Caco-2 (cell line): ENCODE measurements at regions not wholly inside any gene's neighbourhood (a gene's known extent, or its start where the extent isn't known, plus 50 kb on each side); places are given as distances from the start of the nearest gene placed in this dataset.

ENCODE experiments used
- BruUV-seq: library from RNA; stranded (reverse); fragments of 400-500 nt; replicated peaks from 2 replicates; lab custom pipeline; 2021; lab: Mats Ljungman, UMichigan
- CTCF ChIA-PET: fragments of 300-600 bp; sonication (Branson Sonifier 250); formaldehyde crosslinking; loops from one replicate; lab custom pipeline; 2022; ENCODE audit warnings: antibody characterized with exemption; lab: Charles Lee
- POLR2A ChIA-PET: fragments of 300-600 bp; sonication (Branson Sonifier 250); formaldehyde crosslinking; loops from one replicate; lab custom pipeline; 2022; ENCODE audit warnings: antibody characterized with exemption; lab: Charles Lee
- DNase-seq, 2 experiments: peaks; one replicate each; pipeline versions ENCODE4 v3.0.0 to v3.0.0-alpha.2; 2020 to 2022
- H3K27me3 ChIP-seq: replicated peaks from 2 replicates; pipeline ENCODE4 v1.6.0; 2011; ENCODE audit warnings: low read length; ENCODE audit not compliant: control insufficient read depth, insufficient read depth
- H3K36me3 ChIP-seq: 2 replicates; pipeline ENCODE4 v1.5.1; 2011; ENCODE audit warnings: low read length; ENCODE audit not compliant: control insufficient read depth, insufficient read depth
- H3K4me1 ChIP-seq: fragments of 250-450 bp; sonication (Bioruptor Pico); 2 replicates; pipeline ENCODE4 v1.5.1; 2020; ENCODE audit warnings: mild to moderate bottlenecking
- H3K4me3 ChIP-seq: 2 replicates; pipeline ENCODE4 v1.5.1; 2011; ENCODE audit warnings: low read depth, mild to moderate bottlenecking, control low read depth, low read length
- H3K9me3 ChIP-seq: fragments of 250-450 bp; sonication (Bioruptor Pico); 2 replicates; pipeline ENCODE4 v1.5.1; 2020; ENCODE audit warnings: mild to moderate bottlenecking, moderate library complexity
- H3K27ac Mint-ChIP-seq: one replicate; pipeline ENCODE4 v1.8.0; 2022; ENCODE audit warnings: mixed read lengths; ENCODE audit not compliant: unreplicated experiment
- H3K27me3 Mint-ChIP-seq: one replicate; pipeline ENCODE4 v1.8.0; 2022; ENCODE audit warnings: mixed read lengths; ENCODE audit not compliant: insufficient read depth, unreplicated experiment
- H3K36me3 Mint-ChIP-seq: one replicate; pipeline ENCODE4 v1.8.0; 2022; ENCODE audit warnings: mild to moderate bottlenecking, mixed read lengths; ENCODE audit not compliant: insufficient read depth, unreplicated experiment
- H3K4me1 Mint-ChIP-seq: one replicate; pipeline ENCODE4 v1.8.0; 2022; ENCODE audit warnings: low read depth, mixed read lengths; ENCODE audit not compliant: unreplicated experiment
- H3K4me3 Mint-ChIP-seq: one replicate; pipeline ENCODE4 v1.8.0; 2022; ENCODE audit warnings: mild to moderate bottlenecking, moderate library complexity, mixed read lengths; ENCODE audit not compliant: unreplicated experiment
- H3K9me3 Mint-ChIP-seq: one replicate; pipeline ENCODE4 v1.8.0; 2022; ENCODE audit warnings: mixed read lengths; ENCODE audit not compliant: unreplicated experiment
- intact Hi-C: fragments of 100-400 bp; cut with micrococcal nuclease; formaldehyde crosslinking; loops from one replicate; pipeline ENCODE4 v1.10.0; 2022; ENCODE audit not compliant: unreplicated experiment
- TF ChIP-seq, protein P1 (sequence below), 2 experiments: fragments of 200-600 bp in 1 of 2; IDR thresholded peaks; 1 replicate in 1 of 2; 2 replicates in 1 of 2; pipeline versions ENCODE4 v1.5.1 to v1.8.0; 2011 to 2022; ENCODE audit warnings: antibody characterized with exemption in 1 of 2, control low read depth in 1 of 2, inconsistent platforms in 1 of 2, low read depth in 1 of 2, low read length in 1 of 2, mild to moderate bottlenecking in 1 of 2, moderate library complexity in 1 of 2; ENCODE audit not compliant: insufficient read depth in 1 of 2, severe bottlenecking in 1 of 2, unreplicated experiment in 1 of 2

DNA sequence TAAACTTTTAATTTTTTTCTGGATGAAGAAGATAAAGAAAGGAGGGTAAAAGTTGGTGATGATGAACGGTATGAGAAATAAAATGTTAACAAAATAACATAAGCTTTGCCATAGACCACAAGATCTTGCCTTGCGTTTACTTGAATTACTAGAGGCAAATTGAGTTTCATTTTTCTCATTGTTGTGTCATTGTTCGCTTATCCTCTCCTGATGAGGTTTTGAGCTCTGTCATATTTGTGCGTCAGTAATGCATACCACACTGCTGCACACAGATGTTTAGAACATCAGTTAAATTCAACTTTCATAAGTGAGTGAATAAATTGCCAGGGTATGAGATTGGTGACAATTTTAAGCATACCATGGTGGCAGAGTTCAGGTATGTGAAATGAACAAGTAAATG lies 843.6 kb downstream of the SUCLG1 start:
- BruUV-seq: no TSS peak
- ChIA-PET POLR2A (no interaction called here), CTCF (no interaction called here)
- no peaks in the 10 kb centered on the region for H3K4me1 ChIP-seq
- peaks cover 5% of the 10 kb centered on the region for H3K27me3 Mint-ChIP-seq
- H3K4me3 Mint-ChIP-seq: no peak overlapping the region
- intact Hi-C loops: no loop called here
- H3K27ac Mint-ChIP-seq: no peak overlapping the region
- no peak for DNase-seq
- H3K9me3 ChIP-seq: no peaks in the 10 kb centered on the region
- TF ChIP-seq, protein P1, sequence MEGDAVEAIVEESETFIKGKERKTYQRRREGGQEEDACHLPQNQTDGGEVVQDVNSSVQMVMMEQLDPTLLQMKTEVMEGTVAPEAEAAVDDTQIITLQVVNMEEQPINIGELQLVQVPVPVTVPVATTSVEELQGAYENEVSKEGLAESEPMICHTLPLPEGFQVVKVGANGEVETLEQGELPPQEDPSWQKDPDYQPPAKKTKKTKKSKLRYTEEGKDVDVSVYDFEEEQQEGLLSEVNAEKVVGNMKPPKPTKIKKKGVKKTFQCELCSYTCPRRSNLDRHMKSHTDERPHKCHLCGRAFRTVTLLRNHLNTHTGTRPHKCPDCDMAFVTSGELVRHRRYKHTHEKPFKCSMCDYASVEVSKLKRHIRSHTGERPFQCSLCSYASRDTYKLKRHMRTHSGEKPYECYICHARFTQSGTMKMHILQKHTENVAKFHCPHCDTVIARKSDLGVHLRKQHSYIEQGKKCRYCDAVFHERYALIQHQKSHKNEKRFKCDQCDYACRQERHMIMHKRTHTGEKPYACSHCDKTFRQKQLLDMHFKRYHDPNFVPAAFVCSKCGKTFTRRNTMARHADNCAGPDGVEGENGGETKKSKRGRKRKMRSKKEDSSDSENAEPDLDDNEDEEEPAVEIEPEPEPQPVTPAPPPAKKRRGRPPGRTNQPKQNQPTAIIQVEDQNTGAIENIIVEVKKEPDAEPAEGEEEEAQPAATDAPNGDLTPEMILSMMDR (IDR thresholded peaks at IDR 0.05; ENCODE audit: insufficient read depth in 1 of 2, low read depth in 1 of 2, low read length in 1 of 2, severe bottlenecking in 1 of 2, unreplicated experiment in 1 of 2): no peak
- no peaks in the 10 kb centered on the region for H3K36me3 Mint-ChIP-seq
- no peaks in the 10 kb centered on the region for H3K9me3 Mint-ChIP-seq
- H3K27me3 ChIP-seq: no peaks in the 10 kb centered on the region
- H3K36me3 ChIP-seq: no peaks in the 10 kb centered on the region
- no peak overlapping the region for H3K4me3 ChIP-seq
- no peaks in the 10 kb centered on the region for H3K4me1 Mint-ChIP-seq

DNA sequence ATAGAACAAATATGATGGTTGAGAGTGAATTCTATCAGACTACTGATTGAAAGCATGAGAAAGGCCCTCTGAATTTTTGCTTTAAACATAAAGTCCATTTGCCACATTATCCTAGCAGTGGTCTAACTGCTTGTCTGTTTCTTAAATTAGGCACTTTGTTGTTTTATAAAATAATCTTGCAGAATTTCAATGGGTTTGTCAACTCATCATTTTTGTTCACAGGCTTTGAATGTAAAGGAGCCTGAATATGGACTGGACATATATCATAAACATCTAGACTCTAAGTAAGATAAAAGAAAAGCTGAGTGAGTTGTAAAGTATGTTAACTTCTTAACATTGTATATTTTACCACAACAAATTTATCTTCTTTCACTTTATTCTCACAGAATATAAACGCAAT lies 845.9 kb downstream of the SUCLG1 start:
- Mint-ChIP-seq H3K9me3 (no peaks in the 10 kb centered on the region), H3K36me3 (no peaks in the 10 kb centered on the region), H3K4me1 (no peaks in the 10 kb centered on the region), H3K27ac (no peak overlapping the region), H3K4me3 (no peak overlapping the region), H3K27me3 (peaks cover 5% of the 10 kb centered on the region)
- BruUV-seq: no TSS peak
- no peak for DNase-seq
- Histone ChIP-seq H3K4me1 (no peaks in the 10 kb centered on the region), H3K9me3 (no peaks in the 10 kb centered on the region), H3K4me3 (no peak overlapping the region), H3K27me3 (no peaks in the 10 kb centered on the region), H3K36me3 (no peaks in the 10 kb centered on the region)
- ChIA-PET CTCF (no interaction called here), POLR2A (no interaction called here)
- TF ChIP-seq, protein P1 (IDR thresholded peaks at IDR 0.05; ENCODE audit: insufficient read depth in 1 of 2, low read depth in 1 of 2, low read length in 1 of 2, severe bottlenecking in 1 of 2, unreplicated experiment in 1 of 2): no peak
- intact Hi-C loops: no loop called here

DNA sequence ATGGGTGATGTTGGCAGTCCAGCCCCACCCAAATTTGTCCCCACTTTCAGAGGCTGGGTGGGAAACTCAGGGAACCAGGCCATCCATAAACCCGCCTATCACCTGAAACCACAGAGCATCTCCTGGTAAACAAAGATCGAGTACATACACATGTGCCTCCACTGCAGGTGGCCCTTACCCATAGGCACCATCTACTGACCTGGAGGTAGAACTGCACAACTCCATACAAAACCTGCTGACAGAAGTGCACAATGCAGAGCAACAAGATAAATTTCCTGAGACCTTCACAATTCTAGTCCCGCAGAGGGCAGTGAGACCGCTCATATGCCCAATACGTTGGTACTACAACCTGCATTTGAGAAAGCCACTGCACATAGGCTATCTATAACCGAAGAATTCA lies 856.3 kb downstream of the SUCLG1 start:
- Mint-ChIP-seq H3K4me3 (no peak overlapping the region), H3K9me3 (peaks cover 25% of the 10 kb centered on the region), H3K36me3 (no peaks in the 10 kb centered on the region), H3K27me3 (no peaks in the 10 kb centered on the region), H3K27ac (no peak overlapping the region), H3K4me1 (no peaks in the 10 kb centered on the region)
- CTCF ChIA-PET: no interaction called here
- Histone ChIP-seq H3K9me3 (peaks cover 10% of the 10 kb centered on the region; the same call in 1 of the 2 replicates), H3K4me3 (no peak overlapping the region), H3K36me3 (no peaks in the 10 kb centered on the region), H3K4me1 (no peaks in the 10 kb centered on the region), H3K27me3 (no peaks in the 10 kb centered on the region)
- POLR2A ChIA-PET: no interaction called here
- peak in 1 of 2 experiments; percentile 15 for DNase-seq
- no TSS peak for BruUV-seq
- TF ChIP-seq, protein P1 (IDR thresholded peaks at IDR 0.05; ENCODE audit: insufficient read depth in 1 of 2, low read depth in 1 of 2, low read length in 1 of 2, severe bottlenecking in 1 of 2, unreplicated experiment in 1 of 2): no peak
- intact Hi-C loops: no loop called here
